GM12878 (cell line): ENCODE measurements at regions not wholly inside any gene's neighbourhood (a gene's known extent, or its start where the extent isn't known, plus 50 kb on each side); places are given as distances from the start of the nearest gene placed in this dataset.

Source experiments
- ATAC-seq: fragments of 200-7000 bp; cut with Tn5 transposase; 3 replicates; pipeline ENCODE4 v1.9.1; 2020; ENCODE audit warnings: mild to moderate bottlenecking, moderate library complexity
- BruUV-seq: library from RNA; stranded (reverse); fragments of 400-500 nt; replicated peaks from 2 replicates; lab custom pipeline; 2021; lab: Mats Ljungman, UMichigan
- CTCF ChIA-PET: fragments of 300-600 bp; sonication (Branson Sonifier 250); formaldehyde crosslinking; extraction: SDS; loops from one replicate; lab custom pipeline; 2021; ENCODE audit warnings: inconsistent platforms; lab: Yijun Ruan, JAX
- POLR2A ChIA-PET: fragments of 350-600 bp; formaldehyde crosslinking; extraction: SDS; loops from one replicate; lab custom pipeline; 2021; ENCODE audit warnings: inconsistent platforms; lab: Charles Lee
- RAD21 ChIA-PET: fragments of 300-600 bp; sonication (Branson Sonifier 250); formaldehyde crosslinking; loops from one replicate; lab custom pipeline; 2023; ENCODE audit warnings: antibody characterized with exemption; ENCODE audit not compliant: unreplicated experiment; lab: Charles Lee
- SMC1A ChIA-PET: fragments of 300-600 bp; sonication (Branson Sonifier 250); formaldehyde crosslinking; loops from one replicate; lab custom pipeline; 2023; ENCODE audit not compliant: unreplicated experiment, uncharacterized antibody; lab: Charles Lee
- DNase-seq: peaks from one replicate; pipeline ENCODE4 v3.0.0-alpha.2; 2011; ENCODE audit warnings: low read depth, low spot score
- FAIRE-seq: peaks from 3 replicates; lab custom pipeline; 2011; peaks lifted over from hg19 to GRCh38; lab: Jason Lieb, UNC
- H2AFZ ChIP-seq: 2 replicates; pipeline ENCODE4 v1.6.0; 2011; ENCODE audit warnings: low read depth, low read length, control low read depth; ENCODE audit not compliant: control insufficient read depth
- H3K27ac ChIP-seq: 2 replicates; pipeline ENCODE4 v1.5.1; 2011; ENCODE audit warnings: control low read depth; ENCODE audit not compliant: control insufficient read depth, insufficient read depth
- H3K27me3 ChIP-seq, 2 experiments: replicated peaks in 1 of 2; 2 replicates each; pipeline versions ENCODE4 v1.6.0 to v1.6.1; 2011; ENCODE audit warnings: low read length in 1 of 2; ENCODE audit not compliant: control insufficient read depth in 2 of 2, insufficient read depth in 2 of 2
- H3K36me3 ChIP-seq, 2 experiments: 2 replicates each; pipeline ENCODE4 v1.5.1; 2011; ENCODE audit warnings: low read length in 1 of 2; ENCODE audit not compliant: control insufficient read depth in 2 of 2, insufficient read depth in 2 of 2
- H3K4me1 ChIP-seq: 2 replicates; pipeline ENCODE4 v1.6.1; 2011; ENCODE audit warnings: mild to moderate bottlenecking, low read length, moderate library complexity, mixed read lengths; ENCODE audit not compliant: control insufficient read depth, insufficient read depth
- H3K4me2 ChIP-seq: 2 replicates; pipeline ENCODE4 v1.6.0; 2011; ENCODE audit warnings: control low read depth; ENCODE audit not compliant: control insufficient read depth, insufficient read depth
- H3K4me3 ChIP-seq: fragments of 200-600 bp; sonication (generic); 2 replicates; pipeline ENCODE4 v1.5.1; 2016
- H3K79me2 ChIP-seq: 2 replicates; pipeline ENCODE4 v1.6.0; 2011; ENCODE audit warnings: low read length; ENCODE audit not compliant: control insufficient read depth, insufficient read depth
- H3K9ac ChIP-seq: 2 replicates; pipeline ENCODE4 v1.8.0; 2011; ENCODE audit warnings: low read length, control low read depth, mixed read lengths; ENCODE audit not compliant: control insufficient read depth, insufficient read depth
- H3K9me3 ChIP-seq: replicated peaks from 3 replicates; pipeline ENCODE4 v1.5.1; 2011; ENCODE audit warnings: mild to moderate bottlenecking, low read length; ENCODE audit not compliant: control insufficient read depth, insufficient read depth
- H4K20me1 ChIP-seq: 2 replicates; pipeline ENCODE4 v1.6.0; 2011; ENCODE audit not compliant: control insufficient read depth, insufficient read depth
- BCL11A ChIP-seq: IDR thresholded peaks from 2 replicates; pipeline ENCODE4 v1.6.1; 2011; ENCODE audit warnings: low read depth, low read length
- ETV6 ChIP-seq, 2 experiments: fragments of 450-650 bp in 1 of 2; IDR thresholded peaks in 1 of 2; conservative IDR thresholded peaks in 1 of 2; 2 replicates each; pipeline ENCODE4 v1.6.1; 2014; ENCODE audit warnings: antibody characterized with exemption in 1 of 2, borderline replicate concordance in 1 of 2, low read depth in 1 of 2, mild to moderate bottlenecking in 1 of 2, moderate library complexity in 1 of 2
- YY1 ChIP-seq: IDR thresholded peaks from 2 replicates; pipeline ENCODE4 v1.6.1; 2011; ENCODE audit warnings: low read depth, mild to moderate bottlenecking, low read length
- WGBS: methylation state at CpG from one replicate; pipeline ENCODE4 v1.1.6; 2016; ENCODE audit warnings: low lambda C conversion rate; ENCODE audit not compliant: insufficient replicate concordance, insufficient coverage; ENCODE audit errors: missing lambda C conversion rate; 5-methylcytosine and 5-hydroxymethylcytosine counted together
- in situ Hi-C: fragments of 300-500 bp; cut with MboI; formaldehyde crosslinking; loops from 9 replicates; pipeline ENCODE4 v1.14.3; 2018; ENCODE audit warnings: mixed read lengths
- intact Hi-C: fragments of 100-400 bp; cut with micrococcal nuclease; formaldehyde crosslinking; loops from one replicate; pipeline ENCODE4 v1.14.2; 2022; ENCODE audit not compliant: unreplicated experiment
- TF ChIP-seq, protein P1 (sequence below): fragments of 450-650 bp; IDR thresholded peaks from 2 replicates; pipeline ENCODE4 v1.6.1; 2017; ENCODE audit warnings: mild to moderate bottlenecking, moderate library complexity
- TF ChIP-seq, protein P2 (sequence below): fragments of 450-650 bp; IDR thresholded peaks from 2 replicates; pipeline ENCODE4 v1.6.1; 2017; ENCODE audit warnings: borderline replicate concordance
- TF ChIP-seq, protein P3 (sequence below): fragments of 450-650 bp; IDR thresholded peaks from 2 replicates; pipeline ENCODE4 v1.6.1; 2016; ENCODE audit warnings: mild to moderate bottlenecking

GRCh38 chr16:8217201-8217600 is 373.1 kb downstream of the TMEM114 start:
- no TSS peak for BruUV-seq
- FAIRE-seq (no peak), ATAC-seq (no peak), DNase-seq (no peak)
- ChIA-PET POLR2A (no interaction called here), RAD21 (no interaction called here), SMC1A (no interaction called here), CTCF (no interaction called here)
- Histone ChIP-seq H3K9me3 (no peaks in the 10 kb centered on the region; the same call in 2 of the 3 replicates), H2AFZ (no peak overlapping the region), H3K4me2 (no peak overlapping the region), H3K27me3 (no peaks in the 10 kb centered on the region), H3K27ac (no peak overlapping the region), H3K4me3 (no peak overlapping the region), H3K79me2 (no peaks in the 10 kb centered on the region), H3K36me3 (no peaks in the 10 kb centered on the region), H4K20me1 (no peaks in the 10 kb centered on the region), H3K4me1 (no peaks in the 10 kb centered on the region), H3K9ac (no peak overlapping the region)
- TF ChIP-seq, protein P1, sequence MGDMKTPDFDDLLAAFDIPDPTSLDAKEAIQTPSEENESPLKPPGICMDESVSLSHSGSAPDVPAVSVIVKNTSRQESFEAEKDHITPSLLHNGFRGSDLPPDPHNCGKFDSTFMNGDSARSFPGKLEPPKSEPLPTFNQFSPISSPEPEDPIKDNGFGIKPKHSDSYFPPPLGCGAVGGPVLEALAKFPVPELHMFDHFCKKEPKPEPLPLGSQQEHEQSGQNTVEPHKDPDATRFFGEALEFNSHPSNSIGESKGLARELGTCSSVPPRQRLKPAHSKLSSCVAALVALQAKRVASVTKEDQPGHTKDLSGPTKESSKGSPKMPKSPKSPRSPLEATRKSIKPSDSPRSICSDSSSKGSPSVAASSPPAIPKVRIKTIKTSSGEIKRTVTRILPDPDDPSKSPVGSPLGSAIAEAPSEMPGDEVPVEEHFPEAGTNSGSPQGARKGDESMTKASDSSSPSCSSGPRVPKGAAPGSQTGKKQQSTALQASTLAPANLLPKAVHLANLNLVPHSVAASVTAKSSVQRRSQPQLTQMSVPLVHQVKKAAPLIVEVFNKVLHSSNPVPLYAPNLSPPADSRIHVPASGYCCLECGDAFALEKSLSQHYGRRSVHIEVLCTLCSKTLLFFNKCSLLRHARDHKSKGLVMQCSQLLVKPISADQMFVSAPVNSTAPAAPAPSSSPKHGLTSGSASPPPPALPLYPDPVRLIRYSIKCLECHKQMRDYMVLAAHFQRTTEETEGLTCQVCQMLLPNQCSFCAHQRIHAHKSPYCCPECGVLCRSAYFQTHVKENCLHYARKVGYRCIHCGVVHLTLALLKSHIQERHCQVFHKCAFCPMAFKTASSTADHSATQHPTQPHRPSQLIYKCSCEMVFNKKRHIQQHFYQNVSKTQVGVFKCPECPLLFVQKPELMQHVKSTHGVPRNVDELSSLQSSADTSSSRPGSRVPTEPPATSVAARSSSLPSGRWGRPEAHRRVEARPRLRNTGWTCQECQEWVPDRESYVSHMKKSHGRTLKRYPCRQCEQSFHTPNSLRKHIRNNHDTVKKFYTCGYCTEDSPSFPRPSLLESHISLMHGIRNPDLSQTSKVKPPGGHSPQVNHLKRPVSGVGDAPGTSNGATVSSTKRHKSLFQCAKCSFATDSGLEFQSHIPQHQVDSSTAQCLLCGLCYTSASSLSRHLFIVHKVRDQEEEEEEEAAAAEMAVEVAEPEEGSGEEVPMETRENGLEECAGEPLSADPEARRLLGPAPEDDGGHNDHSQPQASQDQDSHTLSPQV: no peak
- TF ChIP-seq YY1: no peak
- TF ChIP-seq, protein P2, sequence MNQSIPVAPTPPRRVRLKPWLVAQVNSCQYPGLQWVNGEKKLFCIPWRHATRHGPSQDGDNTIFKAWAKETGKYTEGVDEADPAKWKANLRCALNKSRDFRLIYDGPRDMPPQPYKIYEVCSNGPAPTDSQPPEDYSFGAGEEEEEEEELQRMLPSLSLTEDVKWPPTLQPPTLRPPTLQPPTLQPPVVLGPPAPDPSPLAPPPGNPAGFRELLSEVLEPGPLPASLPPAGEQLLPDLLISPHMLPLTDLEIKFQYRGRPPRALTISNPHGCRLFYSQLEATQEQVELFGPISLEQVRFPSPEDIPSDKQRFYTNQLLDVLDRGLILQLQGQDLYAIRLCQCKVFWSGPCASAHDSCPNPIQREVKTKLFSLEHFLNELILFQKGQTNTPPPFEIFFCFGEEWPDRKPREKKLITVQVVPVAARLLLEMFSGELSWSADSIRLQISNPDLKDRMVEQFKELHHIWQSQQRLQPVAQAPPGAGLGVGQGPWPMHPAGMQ: no peak
- TF ChIP-seq ETV6 (conservative IDR thresholded peaks at IDR 0.05 in 1 of 2, IDR thresholded peaks at IDR 0.05 in 1 of 2; ENCODE audit: borderline replicate concordance in 1 of 2, low read depth in 1 of 2): no peak
- TF ChIP-seq BCL11A: no peak
- TF ChIP-seq, protein P3, sequence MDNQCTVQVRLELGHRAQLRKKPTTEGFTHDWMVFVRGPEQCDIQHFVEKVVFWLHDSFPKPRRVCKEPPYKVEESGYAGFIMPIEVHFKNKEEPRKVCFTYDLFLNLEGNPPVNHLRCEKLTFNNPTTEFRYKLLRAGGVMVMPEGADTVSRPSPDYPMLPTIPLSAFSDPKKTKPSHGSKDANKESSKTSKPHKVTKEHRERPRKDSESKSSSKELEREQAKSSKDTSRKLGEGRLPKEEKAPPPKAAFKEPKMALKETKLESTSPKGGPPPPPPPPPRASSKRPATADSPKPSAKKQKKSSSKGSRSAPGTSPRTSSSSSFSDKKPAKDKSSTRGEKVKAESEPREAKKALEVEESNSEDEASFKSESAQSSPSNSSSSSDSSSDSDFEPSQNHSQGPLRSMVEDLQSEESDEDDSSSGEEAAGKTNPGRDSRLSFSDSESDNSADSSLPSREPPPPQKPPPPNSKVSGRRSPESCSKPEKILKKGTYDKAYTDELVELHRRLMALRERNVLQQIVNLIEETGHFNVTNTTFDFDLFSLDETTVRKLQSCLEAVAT: no peak
- intact Hi-C loops (no loop called here), in situ Hi-C loops (no loop called here)
- 0% methylated on average over 2 of the region's 2 CpGs for WGBS
